Esophagus (tissue), 2 donors: ENCODE measurements at regions not wholly inside any gene's neighbourhood (a gene's known extent, or its start where the extent isn't known, plus 50 kb on each side); places are given as distances from the start of the nearest gene placed in this dataset.

Source experiments
- H3K27ac ChIP-seq, 2 donors: one replicate each; pipeline ENCODE4 v1.5.1; 2013; ENCODE audit warnings: low read depth in 2 of 2, mild to moderate bottlenecking in 2 of 2, inconsistent platforms in 1 of 2, low read length in 1 of 2, moderate library complexity in 1 of 2
- H3K27me3 ChIP-seq, 2 donors: one replicate each; pipeline ENCODE4 v1.6.1; 2013; ENCODE audit warnings: low read length in 2 of 2, control low read depth in 1 of 2, mild to moderate bottlenecking in 1 of 2; ENCODE audit not compliant: insufficient read depth in 2 of 2, control insufficient read depth in 1 of 2
- H3K36me3 ChIP-seq, 2 donors: one replicate each; pipeline ENCODE4 v1.6.1; 2013; ENCODE audit warnings: low read length in 1 of 2; ENCODE audit not compliant: control insufficient read depth in 2 of 2, insufficient read depth in 2 of 2
- H3K4me1 ChIP-seq, 2 donors: one replicate each; pipeline ENCODE4 v1.6.1; 2013; ENCODE audit warnings: low read length in 1 of 2; ENCODE audit not compliant: control insufficient read depth in 2 of 2, insufficient read depth in 2 of 2
- H3K4me3 ChIP-seq, 2 donors: one replicate each; pipeline ENCODE4 v1.5.1; 2013; ENCODE audit warnings: low read length in 2 of 2, mild to moderate bottlenecking in 2 of 2, low read depth in 1 of 2, moderate library complexity in 1 of 2
- H3K9me3 ChIP-seq, 2 donors: one replicate each; pipeline ENCODE4 v1.6.1; 2013; ENCODE audit warnings: mild to moderate bottlenecking in 2 of 2, low read depth in 1 of 2, low read length in 1 of 2, moderate library complexity in 1 of 2; ENCODE audit not compliant: control insufficient read depth in 2 of 2, insufficient read depth in 1 of 2
- WGBS, 2 donors: extraction: QIAGEN DNeasy Blood & Tissue Kit; methylation state at CpG; one replicate each; pipeline ENCODE4 v1.1.7; 2013; 5-methylcytosine and 5-hydroxymethylcytosine counted together
- donor health status: healthy with polysubstance abuse.
- donor health status: Bipolar disorder and iron deficiency.

- no peaks in the 10 kb centered on the region for H3K27me3 ChIP-seq
- no peaks in the 10 kb centered on the region for H3K36me3 ChIP-seq
- 59 to 79% methylated on average over 5 of the region's 5 CpGs for WGBS, 2 donors
- peak overlapping the region in 1 of 2 donors; percentile 28 for H3K27ac ChIP-seq
- no peaks in the 10 kb centered on the region for H3K4me1 ChIP-seq
- H3K4me3 ChIP-seq = no peak overlapping the region
- peaks cover 0 to 3% of the 10 kb centered on the region in 2 donors for H3K9me3 ChIP-seq
Observed at GRCh38 chr15:92565351-92566125, 90.0 kb downstream of the FAM174B start.

- WGBS, 2 donors = 82 to 90% methylated on average over 5 of the region's 5 CpGs
- Histone ChIP-seq H3K27me3 (no peaks in the 10 kb centered on the region), H3K4me1 (no peaks in the 10 kb centered on the region), H3K36me3 (no peaks in the 10 kb centered on the region), H3K4me3 (no peak overlapping the region), H3K9me3 (peaks cover 0 to 3% of the 10 kb centered on the region in 2 donors), H3K27ac (no peak overlapping the region)
Observed at GRCh38 chr15:92561754-92562153, 93.8 kb downstream of the FAM174B start.

GRCh38 chr15:92553317-92553716, 102.3 kb downstream of the FAM174B start:
- Histone ChIP-seq H3K9me3 (no peaks in the 10 kb centered on the region), H3K27ac (no peak overlapping the region), H3K36me3 (no peaks in the 10 kb centered on the region), H3K4me1 (no peaks in the 10 kb centered on the region), H3K4me3 (no peak overlapping the region), H3K27me3 (no peaks in the 10 kb centered on the region)
- WGBS, 2 donors = 81 to 85% methylated on average over 1 of the region's 1 CpG

GRCh38 chr15:92545996-92546395, 109.6 kb downstream of the FAM174B start:
- H3K36me3 ChIP-seq = no peaks in the 10 kb centered on the region
- H3K4me3 ChIP-seq = no peak overlapping the region
- no peak overlapping the region for H3K27ac ChIP-seq
- H3K9me3 ChIP-seq = no peaks in the 10 kb centered on the region
- no peaks in the 10 kb centered on the region for H3K4me1 ChIP-seq
- H3K27me3 ChIP-seq = no peaks in the 10 kb centered on the region

GRCh38 chr15:92541291-92542200, 114.0 kb downstream of the FAM174B start:
- H3K36me3 ChIP-seq = no peaks in the 10 kb centered on the region
- H3K4me3 ChIP-seq = no peak overlapping the region
- H3K4me1 ChIP-seq = no peaks in the 10 kb centered on the region
- no peaks in the 10 kb centered on the region for H3K9me3 ChIP-seq
- H3K27me3 ChIP-seq = no peaks in the 10 kb centered on the region
- whole genome bisulfite sequencing, 2 donors = 34 to 46% methylated on average over 7 of the region's 7 CpGs
- H3K27ac ChIP-seq = peak overlapping the region in 1 of 2 donors; percentile 40

- no peaks in the 10 kb centered on the region for H3K4me1 ChIP-seq
- no peaks in the 10 kb centered on the region for H3K36me3 ChIP-seq
- 79 to 81% methylated on average over 3 of the region's 3 CpGs for WGBS, 2 donors
- H3K9me3 ChIP-seq = peaks cover 0 to 2% of the 10 kb centered on the region in 2 donors
- H3K4me3 ChIP-seq = no peak overlapping the region
- no peak overlapping the region for H3K27ac ChIP-seq
- no peaks in the 10 kb centered on the region for H3K27me3 ChIP-seq
Observed at GRCh38 chr15:92538115-92538514, 117.5 kb downstream of the FAM174B start.

GRCh38 chr15:92533298-92533697, 122.3 kb downstream of the FAM174B start:
- no peaks in the 10 kb centered on the region for H3K4me1 ChIP-seq
- H3K27me3 ChIP-seq = no peaks in the 10 kb centered on the region
- peaks cover 0 to 2% of the 10 kb centered on the region in 2 donors for H3K9me3 ChIP-seq
- no peaks in the 10 kb centered on the region for H3K36me3 ChIP-seq
- no peak overlapping the region for H3K4me3 ChIP-seq
- H3K27ac ChIP-seq = no peak overlapping the region
- WGBS, 2 donors = 69 to 77% methylated on average over 2 of the region's 2 CpGs

GRCh38 chr15:92531406-92531805, 124.2 kb downstream of the FAM174B start:
- no peak overlapping the region for H3K4me3 ChIP-seq
- H3K9me3 ChIP-seq = peaks cover 0 to 2% of the 10 kb centered on the region in 2 donors
- 54 to 90% methylated on average over 1 of the region's 1 CpG for WGBS, 2 donors
- H3K27me3 ChIP-seq = no peaks in the 10 kb centered on the region
- H3K4me1 ChIP-seq = peaks cover 0 to 3% of the 10 kb centered on the region in 2 donors
- no peak overlapping the region for H3K27ac ChIP-seq
- H3K36me3 ChIP-seq = no peaks in the 10 kb centered on the region

GRCh38 chr15:92528736-92529135, 126.8 kb downstream of the FAM174B start:
- no peaks in the 10 kb centered on the region for H3K27me3 ChIP-seq
- H3K36me3 ChIP-seq = no peaks in the 10 kb centered on the region
- H3K4me3 ChIP-seq = no peak overlapping the region
- peaks cover 0 to 3% of the 10 kb centered on the region in 2 donors for H3K4me1 ChIP-seq
- 86 to 94% methylated on average over 1 of the region's 1 CpG for WGBS, 2 donors
- H3K9me3 ChIP-seq = no peaks in the 10 kb centered on the region
- no peak overlapping the region for H3K27ac ChIP-seq
